ENCODE measurements at regions not wholly inside any gene's neighbourhood (a gene's known extent, or its start where the extent isn't known, plus 50 kb on each side); places are given as distances from the start of the nearest gene placed in this dataset.
A peak's percentile ranks its signal among the peaks of the same experiment; 100 is the strongest.

DNA sequence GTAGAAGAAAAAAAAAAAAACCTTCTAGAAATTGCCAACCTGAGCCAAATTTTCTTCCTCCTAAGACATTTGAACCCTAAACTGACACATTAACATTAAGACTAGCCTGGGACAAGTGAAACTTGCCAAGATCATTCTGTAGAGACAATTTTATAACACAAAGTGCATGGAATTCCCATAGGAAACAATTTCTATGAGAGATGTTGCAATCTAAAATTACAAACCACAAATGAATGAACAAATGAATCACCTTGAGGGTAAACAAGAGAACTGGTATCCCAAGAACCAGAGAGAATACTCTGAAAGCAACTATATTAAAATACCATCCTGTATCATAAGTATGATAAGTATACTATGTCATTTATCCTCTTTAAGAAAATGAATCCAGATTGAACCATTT, 165.3 kb downstream of the DICER1 start:
- no peak for DNase-seq

- no peak for DNase-seq
These were observed 167.4 kb downstream of the DICER1 start for GRCh38 chr14:94989946-94990345.

DNA sequence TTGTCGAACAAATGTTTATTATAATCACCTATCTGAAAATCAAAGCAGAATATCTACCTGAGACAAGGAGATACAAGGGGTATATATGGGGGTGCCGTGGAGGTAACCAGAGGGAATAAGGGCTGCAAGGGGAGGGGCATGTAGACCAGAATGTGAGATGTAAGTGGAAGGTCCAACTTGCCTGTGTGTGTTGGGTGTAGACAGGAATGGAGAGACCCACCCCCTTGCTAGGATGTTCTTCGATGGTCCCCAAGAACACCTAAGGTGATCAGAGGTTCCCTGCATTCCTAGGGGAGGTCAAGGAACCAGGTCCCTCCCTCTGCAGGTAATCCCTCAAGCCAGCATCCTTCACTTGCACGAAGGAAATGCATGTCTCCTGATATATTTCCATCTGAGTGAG, 167.9 kb downstream of the DICER1 start:
- DNase-seq = no peak

DNA sequence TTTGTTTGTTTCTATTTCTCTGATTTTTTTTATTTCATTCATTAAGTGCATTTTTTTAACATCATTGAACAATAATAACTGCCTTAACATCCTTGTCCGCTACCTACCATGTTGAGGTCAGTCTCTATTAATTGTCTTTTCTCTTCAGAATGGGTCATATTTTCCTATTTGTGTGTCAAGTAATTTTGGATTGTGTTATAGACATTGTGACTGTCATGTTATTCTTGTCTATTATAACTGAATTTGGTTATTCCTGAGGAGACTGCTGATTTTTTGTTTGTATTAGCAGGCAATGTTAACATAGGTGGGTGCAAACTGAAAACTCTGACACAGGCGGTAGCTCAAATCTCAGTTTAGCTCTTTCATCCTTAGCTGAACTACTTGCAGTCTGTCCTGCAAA, 169.9 kb downstream of the DICER1 start:
- DNase-seq = no peak

DNA sequence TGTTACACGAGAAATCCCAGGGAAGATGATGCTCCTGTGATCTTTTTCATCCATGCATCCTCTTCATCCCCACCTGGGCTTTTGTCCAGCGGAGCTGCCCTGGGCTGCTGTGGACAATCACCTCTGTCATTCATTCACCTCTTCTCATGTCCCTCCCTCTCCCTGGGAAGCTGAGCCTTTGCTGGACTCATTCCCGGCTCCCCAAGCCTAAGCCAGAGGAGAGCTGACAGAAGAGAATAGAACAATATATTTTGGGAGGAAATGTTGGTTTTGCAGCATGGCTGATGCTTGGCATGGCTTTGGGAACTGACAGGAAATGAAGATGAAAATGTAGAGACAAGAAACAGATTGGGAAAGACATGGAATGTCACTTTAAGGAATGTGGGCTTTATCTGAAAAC, 177.4 kb downstream of the DICER1 start:
- no peak for DNase-seq

DNA sequence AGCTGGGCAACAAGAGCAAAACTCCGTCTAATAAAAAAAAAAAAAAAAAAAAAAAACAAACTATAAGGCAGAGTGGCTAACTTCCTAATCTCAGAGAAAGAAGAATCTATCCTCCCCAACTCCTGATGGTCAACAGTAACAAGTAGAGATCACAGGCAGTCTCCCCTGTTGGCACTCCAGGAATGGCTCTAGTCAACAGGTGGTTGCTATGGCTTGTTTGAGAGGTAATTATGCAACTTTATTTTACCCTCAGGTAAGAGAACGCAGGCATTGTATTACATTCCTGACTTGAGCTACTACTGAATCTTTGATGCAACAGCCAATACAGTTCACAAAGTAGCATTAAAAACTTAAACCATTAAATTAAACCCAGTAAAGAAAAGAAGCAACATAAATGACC, 180.3 kb downstream of the DICER1 start:
- no peak for DNase-seq

- DNase-seq = no peak
These were observed 182.0 kb downstream of the DICER1 start for GRCh38 chr14:94975366-94975765.

GRCh38 chr14:94974893-94975292, 182.4 kb downstream of the DICER1 start:
- peak; percentile 2 to 9 for DNase-seq

- no peak for DNase-seq
These were observed 182.9 kb downstream of the DICER1 start for GRCh38 chr14:94974422-94974821.

DNA sequence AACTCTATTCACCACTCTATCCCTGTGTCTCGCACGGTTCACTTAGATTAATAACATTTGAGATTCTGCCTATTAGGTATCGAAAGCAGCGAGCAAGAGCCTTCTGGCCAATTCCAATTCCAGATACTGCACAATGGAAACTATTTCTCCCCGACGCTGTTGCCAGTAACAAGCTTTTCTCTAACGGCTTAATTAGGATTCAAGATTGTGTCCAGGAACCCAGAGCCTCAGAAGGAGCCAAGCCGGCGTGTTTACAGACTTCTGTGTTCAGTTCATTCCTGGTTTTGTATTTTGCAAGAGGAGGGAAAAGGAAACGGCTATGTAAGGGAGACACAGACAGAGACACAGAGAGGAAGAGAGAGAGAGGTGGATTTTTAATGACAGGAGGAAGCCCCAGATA, 185.6 kb downstream of the DICER1 start:
- no peak for DNase-seq

DNA sequence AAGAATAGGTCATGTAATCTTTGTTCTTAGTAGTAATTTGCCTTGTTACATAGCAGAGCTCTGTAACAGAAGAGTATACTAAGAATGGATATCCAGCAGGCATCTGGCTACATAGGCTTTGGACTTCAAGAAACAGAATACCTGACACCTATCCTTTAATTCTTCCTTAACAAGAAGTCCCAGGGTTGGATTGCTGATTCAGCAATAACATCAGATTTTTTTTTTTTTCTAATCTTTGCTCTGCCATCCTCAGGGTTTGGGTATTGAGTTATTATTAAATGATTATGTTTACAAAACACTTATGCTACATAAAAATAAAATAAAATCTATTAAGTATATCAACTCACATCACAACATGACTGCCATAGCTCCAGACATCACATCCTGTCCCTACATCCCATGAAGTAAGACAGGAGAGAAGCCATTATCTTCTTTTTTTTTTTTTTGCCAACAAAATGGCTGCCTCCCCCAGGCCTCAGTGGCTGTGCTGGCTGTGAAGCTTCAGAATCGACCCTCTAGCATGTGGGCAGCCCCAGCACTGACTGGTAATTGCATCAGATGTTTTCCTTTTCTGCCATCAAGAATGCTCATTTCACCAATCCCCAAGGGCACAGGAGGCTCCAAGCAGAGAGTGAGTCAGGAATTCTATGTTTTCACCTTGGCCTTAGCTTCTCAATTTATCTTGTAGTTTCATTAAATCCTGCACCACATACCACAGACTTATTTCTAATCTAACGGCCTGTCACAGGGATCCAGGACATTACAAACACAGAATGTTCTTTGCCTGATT, 186.2 kb downstream of the DICER1 start:
- DNase-seq = no peak

DNA sequence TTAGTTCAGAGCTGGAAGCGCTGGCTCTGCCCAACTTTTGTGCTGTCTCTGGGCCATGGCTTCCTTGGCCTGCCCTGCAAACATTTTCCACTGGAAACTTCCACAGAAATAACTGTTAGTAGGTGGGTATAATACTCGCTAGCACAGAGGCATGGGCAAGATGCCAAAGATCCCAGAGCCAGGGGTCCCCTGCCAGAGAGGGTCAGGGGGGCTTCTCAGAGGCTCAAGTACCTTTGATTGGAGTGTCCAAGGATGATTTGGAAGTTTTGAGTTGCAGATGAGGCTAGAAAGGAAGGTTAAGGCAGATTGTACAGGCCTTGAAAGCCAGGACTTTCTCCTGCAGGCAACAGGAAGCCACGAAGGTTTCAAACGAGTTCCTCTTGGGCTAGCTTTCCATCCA, 187.6 kb downstream of the DICER1 start:
- no peak for DNase-seq

DNA sequence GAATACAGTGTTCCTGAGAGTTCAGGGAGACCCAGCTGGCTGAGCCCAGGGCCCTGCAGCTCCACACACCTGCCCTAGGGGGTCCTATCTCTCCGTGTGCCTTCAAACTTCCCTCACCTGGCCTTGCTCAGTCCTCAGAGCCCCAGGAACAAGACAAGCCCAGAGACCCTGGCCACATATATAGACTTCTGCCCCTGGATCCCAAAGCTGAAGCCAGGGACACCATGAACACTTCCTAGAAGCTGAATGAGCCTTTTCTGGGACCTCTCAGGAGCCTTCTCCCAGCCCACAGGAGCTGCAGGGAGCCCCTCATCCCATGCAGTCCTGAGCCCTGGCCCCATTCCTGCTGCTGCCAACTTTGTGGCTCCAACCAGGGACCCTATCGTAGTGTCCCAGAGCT, 190.5 kb downstream of the DICER1 start:
- no peak for DNase-seq

GRCh38 chr14:94966344-94966743, 191.0 kb downstream of the DICER1 start:
- DNase-seq = no peak

- no peak for DNase-seq
These were observed 191.6 kb downstream of the DICER1 start for GRCh38 chr14:94965551-94966313.

DNA sequence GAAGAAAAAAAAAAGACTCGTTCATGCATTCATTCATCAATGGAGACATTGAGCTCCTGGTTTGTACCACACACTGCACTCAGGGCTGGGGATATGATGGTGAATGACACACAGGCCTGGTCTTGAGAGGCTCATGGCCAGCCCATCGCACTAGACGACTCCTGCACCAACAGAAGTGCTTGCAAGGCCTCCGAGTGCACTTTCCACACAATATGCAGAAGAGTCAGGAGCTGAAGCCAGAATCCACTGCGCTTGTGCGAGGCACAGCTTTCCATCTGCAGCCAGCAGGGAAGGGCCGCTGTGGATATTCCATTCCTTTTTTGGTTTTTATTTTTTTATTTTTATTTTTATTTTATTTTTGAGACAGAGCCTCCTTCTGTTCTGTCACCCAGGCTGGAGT, 192.4 kb downstream of the DICER1 start:
- DNase-seq = no peak

- DNase-seq = no peak
These were observed 193.1 kb downstream of the DICER1 start for GRCh38 chr14:94964181-94964580.

- DNase-seq = no peak
These were observed 193.1 kb upstream of the GSC start for GRCh38 chr14:94963051-94963450.

GRCh38 chr14:94962166-94962575, 192.3 kb upstream of the GSC start:
- DNase-seq = no peak

DNA sequence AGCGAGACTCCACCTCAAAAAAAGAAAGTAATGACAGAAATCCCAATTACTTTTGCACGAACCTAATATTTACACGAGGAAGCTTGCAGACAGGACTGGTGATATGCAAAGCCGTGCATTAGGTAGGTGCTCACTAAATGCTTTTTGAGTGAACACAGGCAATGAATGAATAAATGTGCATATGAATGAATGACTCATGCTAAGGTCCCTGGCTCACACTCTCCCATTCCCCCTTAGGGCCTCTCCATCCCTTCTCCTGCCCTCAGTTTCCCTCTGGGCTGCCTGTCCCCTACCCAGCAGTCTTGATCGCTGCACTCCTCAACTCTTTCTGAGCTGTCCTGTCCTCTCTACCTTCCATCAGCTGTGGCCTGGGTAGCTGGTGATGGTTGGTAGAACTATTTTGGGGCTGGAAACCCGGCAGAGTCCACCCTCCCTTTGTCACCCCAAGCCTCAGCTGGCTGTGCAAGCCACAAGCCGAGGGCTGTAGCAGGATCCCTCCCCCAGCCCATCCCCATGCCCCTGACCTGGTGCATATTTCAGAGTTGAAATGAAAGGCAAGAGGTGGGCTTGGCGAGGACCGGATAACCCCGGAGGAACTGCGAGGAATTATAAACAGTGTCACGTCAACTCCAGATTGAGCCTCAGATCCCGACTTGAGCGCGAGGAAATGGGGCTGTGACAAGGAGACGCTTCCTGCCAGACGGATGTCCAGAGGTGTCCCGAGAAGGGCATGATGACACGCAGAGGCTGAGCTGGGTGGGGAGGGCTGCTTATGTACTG, 191.7 kb upstream of the GSC start:
- DNase-seq = no peak

- DNase-seq = no peak
These were observed 190.5 kb upstream of the GSC start for GRCh38 chr14:94960285-94961001.

GRCh38 chr14:94953541-94954260, 183.8 kb upstream of the GSC start:
- no peak for DNase-seq
